ENCODE measurements at regions not wholly inside any gene's neighbourhood (a gene's known extent, or its start where the extent isn't known, plus 50 kb on each side); places are given as distances from the start of the nearest gene placed in this dataset.

DNA sequence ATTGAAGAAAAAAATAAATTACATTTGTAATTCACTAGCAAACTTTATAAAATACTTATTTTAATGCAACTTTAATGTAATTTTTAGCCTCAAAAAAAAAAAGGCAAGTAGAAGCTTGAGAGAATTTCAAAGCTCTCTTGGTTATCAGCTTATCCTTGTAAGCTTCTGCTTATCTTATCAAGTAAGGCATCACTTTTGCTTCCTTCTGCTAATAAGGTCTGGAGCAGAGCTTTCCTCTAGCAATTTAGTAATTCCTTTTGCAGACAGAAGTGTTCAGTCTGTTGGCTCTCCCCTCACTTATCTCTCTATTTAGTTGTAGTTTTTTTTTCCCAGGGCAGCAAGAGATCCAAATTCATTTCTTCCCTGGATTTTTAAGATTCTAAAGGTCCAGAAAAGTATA is 525.0 kb downstream of the ISL1 start:
- DNase-seq: no peak

DNA sequence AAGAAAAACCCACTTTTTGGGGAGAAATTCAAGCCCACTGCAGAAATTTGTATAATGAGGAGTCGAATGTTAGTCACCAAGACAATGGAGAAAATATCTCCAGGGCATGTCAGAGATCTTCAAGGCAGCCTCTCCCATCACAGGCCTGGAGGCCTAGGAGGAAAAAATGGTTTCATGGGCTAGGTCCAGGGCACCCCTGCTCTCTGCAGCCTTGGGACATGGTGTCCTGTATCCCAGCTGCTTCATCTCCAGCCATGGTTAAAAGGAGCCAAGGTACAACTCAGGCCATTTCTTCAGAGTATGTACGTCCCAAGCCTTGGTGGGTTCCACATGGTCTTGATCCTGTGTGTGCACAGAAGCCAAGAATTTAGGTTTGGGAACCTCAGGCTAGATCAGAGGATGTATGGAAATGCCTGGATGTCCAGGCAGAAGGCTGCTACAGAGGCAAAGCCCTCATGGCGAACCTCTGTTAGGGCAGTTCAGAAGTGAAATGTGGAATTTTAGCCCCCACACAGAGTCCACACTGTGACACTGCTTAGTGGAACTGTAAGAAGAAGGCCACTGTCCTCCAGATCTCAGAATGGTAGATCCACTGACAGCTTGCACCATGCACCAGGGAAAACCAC is 561.4 kb downstream of the ISL1 start:
- DNase-seq: no peak

DNA sequence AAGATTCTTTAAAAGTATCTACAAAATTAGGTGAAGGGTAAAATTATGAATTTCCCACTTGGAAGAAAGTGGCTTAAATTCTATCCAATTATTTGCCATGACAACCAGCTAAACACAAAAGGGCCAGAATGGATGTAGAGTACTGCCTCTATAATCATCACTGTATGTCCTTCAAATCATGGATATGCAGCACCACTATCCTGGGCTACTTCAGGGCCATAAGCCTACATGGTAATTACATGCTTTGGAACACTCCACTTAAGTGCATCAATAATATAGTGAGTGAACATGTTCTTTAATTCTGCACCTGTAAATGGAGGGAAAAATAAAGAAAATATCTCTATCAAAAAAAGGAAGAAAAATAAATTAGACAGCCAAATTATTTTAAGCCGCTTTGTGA is 575.2 kb downstream of the ISL1 start:
- no peak for DNase-seq

DNA sequence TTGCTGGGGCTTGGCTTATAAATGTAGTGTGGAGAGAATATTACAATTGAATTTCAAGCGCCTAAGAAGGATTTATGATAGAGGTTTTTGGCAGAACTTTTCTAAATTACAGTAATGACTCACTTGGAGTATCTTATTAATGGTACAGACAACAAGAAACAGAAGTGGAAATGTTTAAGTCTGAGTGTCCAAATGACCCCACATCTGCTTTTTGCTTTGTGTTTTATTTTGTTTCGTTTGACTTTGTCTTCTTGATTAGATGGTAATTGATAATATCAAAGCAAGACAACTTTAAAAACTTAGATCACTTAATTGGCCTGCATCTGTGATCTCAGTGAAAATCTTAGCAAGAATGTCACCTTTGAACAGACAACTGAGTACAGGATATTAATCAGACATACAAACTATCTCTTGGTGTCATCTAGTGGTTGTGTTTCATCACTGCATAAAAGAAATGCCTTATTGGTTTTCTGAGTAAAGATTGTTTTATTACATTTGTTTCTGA is 577.4 kb downstream of the ISL1 start:
- peak in 1 of 51 donors; percentile 10 for DNase-seq

DNA sequence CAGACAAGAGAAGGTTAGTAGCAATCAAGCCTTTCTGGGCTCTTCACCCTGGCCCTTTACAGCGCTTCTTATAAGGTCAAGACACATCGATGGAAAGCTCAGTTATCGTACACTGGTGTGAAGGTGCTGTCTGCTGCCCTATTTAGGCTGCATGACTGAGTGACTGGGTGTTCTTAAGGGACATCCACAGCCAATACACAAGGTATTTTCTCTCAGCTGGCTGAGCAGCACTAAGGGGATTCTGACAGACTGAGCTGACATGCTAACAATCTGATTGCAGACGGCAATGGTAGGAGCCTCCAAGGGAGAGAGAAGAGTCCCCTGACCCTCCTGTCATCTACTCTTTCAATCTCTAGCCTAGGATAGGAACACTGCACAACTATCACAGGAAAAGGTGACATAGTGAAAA is 577.9 kb downstream of the ISL1 start:
- no peak for DNase-seq

DNA sequence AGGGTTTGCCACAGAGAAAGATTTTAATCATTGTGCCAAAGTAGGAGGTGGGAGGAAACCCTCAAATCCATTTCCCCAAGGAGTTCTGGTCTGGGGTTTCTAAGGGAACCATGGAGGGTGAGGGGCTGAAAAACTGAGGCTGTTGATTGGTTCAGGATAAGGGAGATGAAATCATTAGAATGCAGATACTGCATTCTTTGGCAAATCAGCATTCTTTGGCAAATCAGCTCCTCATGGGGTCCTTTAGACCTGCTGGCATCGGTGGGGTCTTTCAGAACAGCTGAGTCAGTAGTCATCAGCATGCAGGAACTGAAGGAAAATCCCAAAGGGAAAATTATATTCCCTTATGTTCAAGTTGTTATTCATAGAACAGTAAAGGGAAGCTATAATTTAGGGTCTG is 585.5 kb downstream of the ISL1 start:
- DNase-seq: no peak

DNA sequence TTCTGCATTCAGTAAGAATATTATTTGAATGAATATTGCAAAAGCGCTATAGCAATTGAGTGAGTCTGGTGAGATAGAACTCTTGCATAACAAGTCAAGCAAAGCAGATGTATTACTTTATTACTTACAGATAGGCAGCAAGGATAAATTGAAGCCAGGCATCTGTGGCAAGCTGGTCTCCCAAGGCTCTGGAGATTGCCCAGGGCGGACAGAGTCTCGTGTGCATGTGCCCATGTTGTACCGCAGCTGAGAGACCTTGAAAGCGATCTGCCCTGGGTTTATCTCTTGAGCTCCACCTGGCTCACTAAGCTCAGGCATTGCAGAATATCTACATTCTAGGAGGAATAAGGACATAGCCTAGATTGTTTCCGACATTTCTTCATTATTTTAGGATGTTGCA is 591.6 kb downstream of the ISL1 start:
- no peak for DNase-seq

DNA sequence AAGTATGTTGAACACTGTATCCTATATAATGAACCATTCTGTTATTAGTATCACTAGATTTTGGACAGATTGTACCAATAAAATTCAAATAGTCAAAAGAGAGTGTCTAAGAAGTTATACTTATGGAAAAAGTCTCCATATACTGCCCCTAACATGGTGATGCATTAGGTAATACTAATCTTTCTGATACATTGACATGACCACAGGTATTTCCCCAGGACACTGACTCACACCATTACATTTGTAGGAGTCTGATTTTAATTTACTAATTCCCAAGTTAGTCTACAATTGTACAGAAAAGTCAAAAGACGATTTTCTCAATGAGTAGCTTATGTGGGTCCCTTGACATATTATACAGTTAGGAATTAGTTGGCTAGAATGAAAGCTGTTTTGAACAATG is 593.8 kb downstream of the ISL1 start:
- DNase-seq: no peak

DNA sequence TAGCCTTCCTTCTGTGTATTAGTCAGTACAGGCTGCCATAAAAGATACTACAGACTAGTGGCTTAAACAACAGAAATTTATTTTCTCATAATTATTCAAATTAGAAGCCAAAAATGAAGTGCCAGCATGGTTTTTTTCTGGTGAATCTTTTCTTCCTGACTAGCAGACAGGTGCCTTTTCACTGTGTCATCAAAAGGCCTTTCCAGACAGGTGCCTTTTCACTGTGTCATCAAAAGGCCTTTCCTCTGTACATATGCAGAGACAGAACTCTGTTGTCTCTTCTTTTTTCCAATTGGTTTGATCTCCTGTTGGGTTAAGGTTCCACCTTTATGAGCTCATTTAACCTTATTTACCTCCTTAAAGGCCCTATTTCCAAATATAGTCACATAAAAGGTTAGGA is 599.9 kb downstream of the ISL1 start:
- no peak for DNase-seq

DNA sequence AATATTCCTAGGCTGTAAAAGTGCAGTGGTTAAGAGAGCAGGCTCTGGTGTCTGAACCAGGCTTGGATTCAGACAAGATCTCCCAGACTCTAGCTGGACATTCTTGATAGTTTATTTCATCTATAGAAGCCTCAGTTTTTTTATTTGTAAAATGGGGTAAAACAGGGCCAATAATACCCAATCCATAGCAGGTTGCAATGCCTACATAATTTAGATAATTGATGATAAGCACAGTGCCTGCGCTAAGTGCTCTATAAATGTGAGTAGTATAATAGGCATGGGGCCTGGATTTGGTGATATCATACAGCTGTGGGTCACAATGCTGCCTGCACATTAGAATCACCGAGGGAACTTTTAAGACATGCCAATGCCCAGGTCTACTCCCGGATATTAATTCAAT is 603.5 kb downstream of the ISL1 start:
- no peak for DNase-seq

DNA sequence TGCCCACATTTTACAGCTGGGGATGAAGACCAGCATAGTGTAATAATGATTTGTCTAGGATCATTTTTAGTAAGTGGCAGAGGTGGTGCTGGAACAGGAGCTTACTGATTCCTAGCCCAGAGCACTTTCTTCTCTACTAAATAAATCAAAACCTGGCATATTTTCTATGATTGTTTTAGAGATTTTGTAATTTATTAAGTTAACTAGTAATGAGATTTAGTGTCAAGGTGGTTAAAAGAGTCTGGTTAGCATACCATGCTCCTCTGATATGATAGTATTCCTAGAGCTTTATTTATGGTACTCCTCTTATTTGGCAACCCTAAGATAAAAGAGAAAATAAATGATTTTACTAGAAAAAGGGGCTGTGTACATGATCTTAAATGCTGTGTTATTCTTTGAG is 604.0 kb downstream of the ISL1 start:
- DNase-seq: no peak

DNA sequence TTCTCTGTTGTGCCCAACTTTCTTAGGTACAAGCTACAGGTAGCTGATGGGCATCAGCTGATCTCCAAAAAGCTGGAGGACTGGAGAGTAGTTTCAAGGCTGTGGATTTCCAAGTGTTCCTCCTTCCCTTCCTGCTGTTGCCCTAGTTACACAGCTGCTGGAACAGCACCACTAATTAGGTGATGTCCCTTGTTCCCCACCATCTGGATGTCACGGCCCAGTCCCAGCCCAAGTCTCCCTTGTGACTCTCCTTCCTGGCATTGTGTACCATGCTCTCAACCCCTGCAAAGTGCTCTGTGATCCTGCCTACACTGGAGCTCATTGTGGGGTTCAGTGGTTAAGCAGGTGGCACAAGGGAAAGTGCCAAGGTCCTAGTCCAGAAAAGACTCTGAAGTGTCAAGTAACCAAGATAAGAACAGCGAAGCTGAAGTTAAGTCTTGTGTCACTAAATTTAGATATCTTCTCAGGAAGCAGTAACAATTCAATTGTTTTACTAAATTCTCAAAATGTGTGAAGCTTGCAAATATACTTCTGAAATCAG is 604.5 kb downstream of the ISL1 start:
- DNase-seq: no peak

DNA sequence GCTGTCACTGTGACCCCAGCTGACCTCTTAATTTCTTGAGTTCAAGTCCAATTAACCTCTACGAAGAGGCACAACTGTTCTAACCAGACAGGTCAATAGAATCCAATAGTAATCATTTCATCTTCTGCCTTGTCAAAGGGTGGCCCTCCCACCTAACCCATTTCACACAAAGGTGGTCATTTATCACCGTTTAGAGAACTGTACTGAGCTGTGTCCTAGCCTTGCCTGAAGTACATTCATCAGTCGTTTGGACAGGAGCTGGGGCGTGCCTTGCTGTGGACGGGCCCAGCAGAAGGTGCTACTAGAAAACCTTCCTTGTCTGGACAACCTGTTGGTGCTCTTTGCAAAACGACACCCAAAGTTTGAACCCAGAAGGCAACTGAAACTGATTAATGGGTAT is 605.4 kb downstream of the ISL1 start:
- no peak for DNase-seq

DNA sequence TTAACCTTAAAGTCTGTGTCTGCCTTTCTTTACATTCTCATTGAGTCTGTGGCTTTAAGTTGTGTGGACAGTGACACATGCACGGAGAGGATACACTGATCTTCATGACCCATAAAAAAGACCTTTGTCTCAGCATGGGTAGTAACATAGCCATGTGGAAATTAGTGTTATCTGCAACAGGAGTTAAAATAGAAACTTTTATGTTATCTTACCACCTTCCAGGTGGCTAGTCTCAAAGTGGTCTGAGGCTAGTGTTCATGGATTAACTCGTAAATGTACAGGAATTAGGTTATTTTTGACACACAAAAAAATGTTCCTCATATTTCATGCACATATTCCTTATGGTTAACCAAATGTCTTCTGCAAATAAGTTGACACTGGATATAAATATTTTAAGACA is 607.0 kb downstream of the ISL1 start:
- DNase-seq: no peak

DNA sequence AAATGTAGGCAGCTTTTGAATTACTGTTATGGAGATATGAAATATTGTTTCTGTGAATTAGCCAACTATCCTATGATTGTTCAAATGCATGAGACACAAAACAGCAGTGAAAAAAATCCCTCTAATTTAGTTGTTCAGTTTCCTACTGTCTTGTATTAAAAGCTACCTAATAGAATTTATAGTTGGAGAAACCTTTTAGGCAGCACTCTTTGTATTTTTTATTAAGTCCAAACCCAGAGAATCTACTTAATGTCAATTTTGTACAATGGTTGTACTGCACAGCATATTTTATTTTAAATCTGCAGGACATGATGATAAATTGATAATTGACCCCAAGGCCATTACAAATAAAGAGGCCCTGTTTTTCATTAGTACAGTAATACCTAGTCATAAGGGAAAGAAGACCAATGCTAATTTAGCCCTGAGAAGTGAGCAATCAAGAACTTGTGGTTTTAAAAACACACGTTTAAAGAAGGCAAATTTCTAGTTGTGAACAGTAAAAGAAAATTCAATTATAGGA is 607.5 kb downstream of the ISL1 start:
- no peak for DNase-seq

DNA sequence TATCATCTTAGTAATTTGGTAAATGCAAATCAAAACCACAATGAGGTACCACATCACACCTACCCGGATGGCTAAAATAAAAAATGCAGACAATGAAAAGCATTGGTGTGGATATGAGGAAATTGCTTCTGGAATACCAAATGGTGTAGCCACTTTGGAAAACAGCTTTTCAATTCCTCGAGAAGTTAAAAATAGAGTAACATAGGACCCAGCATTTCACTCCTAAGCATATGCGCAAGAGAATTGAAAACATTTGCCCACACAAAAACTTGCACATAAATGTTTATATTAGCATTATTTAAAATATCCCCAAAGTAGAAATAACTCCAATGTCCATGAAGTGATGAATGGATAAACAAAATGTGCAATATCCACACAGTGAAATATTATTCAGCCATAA is 608.7 kb downstream of the ISL1 start:
- DNase-seq: no peak

DNA sequence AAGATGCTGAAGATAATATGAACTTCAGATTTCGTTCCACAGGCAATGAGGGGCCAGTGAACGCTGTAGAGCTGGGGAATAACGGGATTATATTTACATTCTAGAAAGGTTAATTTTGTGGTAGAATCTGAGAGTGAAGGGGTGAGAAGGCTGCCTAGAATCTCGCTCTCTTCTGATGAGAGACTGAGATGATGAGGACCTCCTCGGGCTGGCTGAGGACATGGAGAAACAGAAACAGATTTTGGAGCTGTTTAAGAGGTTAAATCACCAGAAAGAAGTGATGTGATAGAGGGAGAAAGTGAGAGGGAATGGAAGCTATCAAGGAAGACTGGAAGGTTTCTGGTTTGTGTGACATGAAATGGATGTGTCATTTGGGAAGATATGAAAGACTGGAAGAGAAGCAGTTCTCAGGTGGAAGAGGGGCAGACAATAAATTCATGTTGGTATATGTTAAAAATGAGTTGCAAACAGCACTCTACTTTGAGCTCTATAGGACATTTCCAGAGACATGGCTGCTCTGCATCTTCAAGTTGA is 612.6 kb downstream of the ISL1 start:
- no peak for DNase-seq

DNA sequence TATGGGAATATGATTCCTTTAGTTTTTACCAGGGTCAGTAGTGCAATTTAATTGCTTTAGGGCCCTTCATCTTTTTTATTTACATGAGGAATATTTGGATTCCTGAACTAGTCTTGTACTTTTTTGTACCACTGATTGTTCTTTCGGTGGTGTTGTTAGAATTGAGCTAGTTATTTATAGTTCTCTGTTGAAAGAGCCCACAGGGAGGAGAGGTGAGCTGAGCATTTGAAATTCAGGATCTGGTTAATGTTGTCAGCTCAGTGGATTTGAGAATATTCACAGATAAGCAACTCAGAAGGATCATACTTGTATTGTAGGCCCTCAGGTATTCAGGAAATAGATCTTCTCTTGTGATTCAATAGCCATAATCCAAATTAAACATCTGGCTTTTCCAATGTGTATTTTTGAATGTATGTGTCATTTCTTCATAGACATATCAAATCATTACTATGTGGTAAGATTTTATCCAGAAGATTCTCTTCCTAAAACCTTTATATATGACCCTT is 613.2 kb downstream of the ISL1 start:
- DNase-seq: no peak

DNA sequence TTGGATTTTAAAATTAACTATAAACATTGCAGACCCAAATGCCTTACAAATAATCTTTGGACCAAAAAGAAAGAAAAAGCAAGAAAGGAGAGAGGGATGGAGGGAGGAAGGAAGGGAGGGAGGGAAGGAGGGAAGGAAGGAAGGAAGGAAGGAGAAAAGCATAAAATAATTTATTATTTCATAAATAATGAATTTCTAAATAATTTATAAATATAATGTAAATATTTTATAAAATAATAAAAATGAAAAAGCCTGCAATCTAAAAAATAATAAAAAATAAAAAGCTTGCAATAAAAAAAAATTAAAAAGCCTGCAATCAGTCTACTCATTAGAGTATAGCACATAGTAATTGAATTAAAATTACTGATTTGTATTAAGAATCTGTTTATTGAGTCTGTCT is 614.3 kb downstream of the ISL1 start:
- no peak for DNase-seq

DNA sequence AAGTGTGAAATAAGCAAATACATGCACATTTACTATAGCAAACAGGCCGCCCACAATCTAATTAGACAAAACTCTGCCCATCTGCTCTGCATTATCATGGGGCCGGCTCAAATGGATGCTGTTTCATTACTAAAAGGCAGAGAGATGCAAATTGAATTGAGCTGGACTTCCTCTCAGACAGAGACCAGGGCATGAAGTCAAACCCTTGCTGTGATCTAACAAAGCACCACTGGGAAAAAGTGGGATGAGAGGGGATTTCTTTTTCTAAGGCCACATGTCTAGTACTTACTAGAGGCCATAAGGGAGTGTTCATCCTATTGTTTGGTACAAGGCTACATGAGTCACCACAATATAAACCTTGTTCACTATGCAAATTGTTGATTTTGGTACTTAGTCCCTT is 614.7 kb downstream of the ISL1 start:
- DNase-seq: no peak

DNA sequence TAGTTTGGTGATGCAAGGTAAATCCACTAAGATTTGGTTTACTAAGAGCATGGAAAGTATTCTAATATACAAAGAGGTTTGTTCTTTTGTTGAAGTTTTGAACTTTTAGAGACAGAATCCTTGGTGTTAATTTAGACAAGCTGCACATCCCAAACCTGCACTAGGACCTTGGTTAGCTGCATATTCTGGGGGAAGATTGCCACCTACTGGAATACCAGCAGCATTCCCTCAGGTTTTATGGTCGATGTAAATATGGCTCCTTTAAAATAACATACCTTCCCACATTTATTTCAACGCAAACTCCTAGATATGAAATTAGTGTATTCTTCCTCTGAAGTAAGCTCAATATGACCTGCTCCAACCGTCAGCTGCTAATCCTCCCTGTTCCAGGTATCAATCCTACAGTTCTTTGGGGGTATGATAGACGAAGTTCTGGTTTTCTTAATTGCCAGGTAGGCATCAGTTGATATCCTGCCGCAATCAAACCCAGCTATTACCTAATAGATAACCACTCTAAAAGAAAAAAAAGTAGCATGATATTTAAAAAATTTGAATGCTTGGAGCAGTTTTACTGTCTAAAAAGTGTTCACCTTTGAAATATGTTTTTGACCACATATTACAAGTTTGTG is 624.1 kb downstream of the ISL1 start:
- DNase-seq: peak in 7 of 51 donors; percentile 0 to 40 (median 3)

DNA sequence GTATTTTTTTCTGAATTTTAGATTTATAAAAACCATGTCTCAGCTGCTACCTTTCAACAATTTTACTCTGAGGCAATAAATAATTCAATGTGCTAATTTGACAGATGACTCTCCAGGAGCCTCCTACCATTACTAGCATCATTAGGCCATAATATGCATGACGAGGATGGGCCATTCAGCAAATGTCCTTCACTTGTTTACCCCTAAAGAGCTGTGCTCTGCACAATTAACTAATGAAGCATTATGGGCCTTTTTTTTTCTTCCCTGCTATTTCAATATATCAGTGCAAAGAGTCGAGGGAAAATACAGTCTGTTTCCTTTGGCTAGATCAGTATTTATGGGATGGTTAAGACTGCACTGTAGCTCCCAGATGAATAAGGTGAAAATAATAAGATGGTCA is 627.2 kb downstream of the ISL1 start:
- DNase-seq: no peak

DNA sequence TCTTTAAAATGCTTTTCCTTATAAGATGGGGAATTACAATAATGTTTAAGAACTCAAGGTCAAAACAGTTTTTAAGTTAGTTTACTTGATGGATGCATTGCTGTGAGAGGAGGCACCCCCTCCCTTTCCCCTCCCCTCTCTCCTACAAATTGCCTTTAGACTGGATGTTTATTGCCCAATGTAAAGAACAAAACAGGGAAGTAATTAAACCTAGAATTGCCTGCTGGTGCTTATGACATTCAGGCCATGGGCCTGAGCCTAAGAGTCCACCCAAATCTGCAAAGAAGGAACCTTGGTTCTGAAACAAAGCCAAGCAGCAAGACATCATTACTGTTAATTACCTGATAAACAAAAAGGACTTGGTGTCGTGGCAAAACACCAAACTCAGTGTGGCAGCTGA is 630.3 kb downstream of the ISL1 start:
- no peak for DNase-seq
